Activated CD8-positive, alpha-beta memory T cell treated with anti-CD3 and anti-CD28 coated beads, Interleukin-2, amount 50 U/mL, for 48 hours (primary cell): ENCODE measurements at regions not wholly inside any gene's neighbourhood (a gene's known extent, or its start where the extent isn't known, plus 50 kb on each side); places are given as distances from the start of the nearest gene placed in this dataset.
"Not testable (repeated sequence)": the region's sequence is repeated elsewhere in the genome, so short reads cannot be mapped to it uniquely, and the experiment has no call there.

Experiments
- DNase-seq: peaks from one replicate; pipeline ENCODE4 v3.0.0-alpha.2; 2020

DNA sequence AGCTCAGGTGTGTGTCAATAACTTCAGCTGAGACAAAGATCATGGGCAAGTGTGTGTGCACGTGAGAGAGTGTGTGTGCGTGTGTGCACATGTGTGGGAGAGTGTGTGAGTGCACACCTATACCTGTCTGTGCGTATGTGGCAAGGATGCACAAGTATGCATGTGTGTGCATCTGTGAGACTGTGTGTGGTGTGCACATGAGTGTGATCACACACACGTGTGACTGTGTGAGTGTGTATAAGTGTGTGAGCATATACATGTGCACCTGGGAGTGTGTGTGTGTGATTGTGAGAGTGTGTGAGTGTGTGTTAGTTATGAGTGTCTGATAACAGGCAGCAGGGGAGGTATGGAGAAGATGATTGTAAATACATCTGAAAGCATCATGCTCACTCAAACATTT, 657.3 kb upstream of the PFKP start:
- no peak for DNase-seq

DNA sequence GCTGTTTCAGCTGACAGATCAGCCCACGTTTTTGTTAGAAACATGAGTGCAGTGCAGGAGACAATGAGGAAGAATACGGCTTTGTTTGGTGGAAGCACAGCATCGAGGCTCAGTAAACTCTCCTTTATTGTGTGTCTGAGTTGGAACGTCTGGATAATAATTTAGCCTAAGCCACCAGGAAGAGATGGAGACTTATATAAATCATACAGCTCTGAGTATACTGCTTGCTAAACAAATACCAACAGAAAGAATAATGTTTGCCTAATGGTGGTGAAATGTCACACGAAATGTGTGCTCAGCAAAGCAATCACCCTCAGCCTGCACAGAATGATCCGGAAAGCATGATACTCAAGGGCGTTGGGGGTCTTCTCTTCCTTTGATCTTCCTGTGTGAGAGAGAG, 664.1 kb upstream of the ADARB2 start:
- no peak for DNase-seq

DNA sequence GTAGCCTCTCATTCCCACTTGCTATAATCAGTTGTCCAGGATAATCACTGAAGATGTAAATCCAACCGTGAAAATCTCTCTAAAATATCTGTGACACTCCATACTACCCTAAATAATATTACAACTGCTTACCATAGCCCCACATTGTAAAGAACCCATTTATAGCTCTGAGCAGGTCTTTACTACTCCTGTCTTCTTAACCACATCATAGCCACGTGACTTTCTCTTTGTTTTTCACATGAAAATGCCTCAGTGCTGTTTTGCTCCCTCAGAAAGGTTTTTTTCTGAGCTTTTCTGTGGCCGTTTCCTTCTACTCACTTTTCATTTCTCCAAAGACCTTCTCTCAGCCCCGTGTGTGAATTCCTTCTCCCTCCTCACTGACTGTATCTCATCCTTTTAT, 662.2 kb upstream of the ADARB2 start:
- DNase-seq = no peak

DNA sequence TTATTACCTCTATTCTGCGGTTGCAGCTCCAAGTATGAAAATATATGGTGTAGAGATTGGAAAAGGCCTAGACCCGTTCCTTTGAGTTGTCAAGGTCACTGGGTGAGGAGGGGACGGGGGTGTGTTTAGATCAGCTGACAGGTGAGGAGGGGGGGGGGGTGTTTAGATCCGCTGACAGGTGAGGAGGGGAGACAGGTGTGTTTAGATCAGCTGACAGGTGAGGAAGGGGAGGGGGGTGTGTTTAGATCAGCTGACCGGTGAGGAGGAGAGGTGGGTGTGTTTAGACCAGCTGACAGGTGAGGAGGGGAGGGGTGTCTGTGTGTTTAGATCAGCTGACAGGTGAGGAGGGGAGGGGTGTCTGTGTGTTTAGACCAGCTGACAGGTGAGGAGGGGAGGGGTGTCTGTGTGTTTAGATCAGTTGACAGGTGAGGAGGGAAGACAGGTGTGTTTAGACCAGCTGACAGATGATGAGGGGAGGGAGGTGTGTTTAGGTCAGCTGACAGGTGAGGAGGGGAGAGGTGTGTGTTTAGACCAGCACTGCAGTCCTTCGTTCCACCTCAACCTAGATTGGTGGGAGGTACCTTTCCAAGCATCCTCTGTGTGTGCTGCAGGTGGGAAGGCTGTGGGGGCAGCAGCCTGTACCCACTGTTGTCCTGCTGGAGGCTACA, 655.0 kb upstream of the ADARB2 start:
- no peak for DNase-seq

DNA sequence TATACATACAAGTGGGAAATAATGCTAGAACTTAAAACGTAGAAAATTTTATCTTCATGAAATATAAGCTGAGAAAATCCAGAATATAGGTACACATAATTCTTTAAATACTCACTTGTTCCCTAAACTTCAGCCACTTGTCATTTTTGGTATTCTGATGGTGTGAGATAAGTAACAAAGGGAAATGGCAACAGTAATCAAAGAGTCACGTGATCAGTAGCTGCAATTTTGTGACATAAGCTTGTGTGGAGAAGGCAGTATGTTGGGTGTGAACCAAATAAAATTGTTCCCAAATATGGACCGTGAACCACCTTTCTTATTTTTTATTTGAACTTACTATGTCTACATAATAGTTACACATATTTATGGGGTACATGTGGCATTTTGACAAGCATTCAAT, 650.3 kb upstream of the ADARB2 start:
- DNase-seq = no peak

DNA sequence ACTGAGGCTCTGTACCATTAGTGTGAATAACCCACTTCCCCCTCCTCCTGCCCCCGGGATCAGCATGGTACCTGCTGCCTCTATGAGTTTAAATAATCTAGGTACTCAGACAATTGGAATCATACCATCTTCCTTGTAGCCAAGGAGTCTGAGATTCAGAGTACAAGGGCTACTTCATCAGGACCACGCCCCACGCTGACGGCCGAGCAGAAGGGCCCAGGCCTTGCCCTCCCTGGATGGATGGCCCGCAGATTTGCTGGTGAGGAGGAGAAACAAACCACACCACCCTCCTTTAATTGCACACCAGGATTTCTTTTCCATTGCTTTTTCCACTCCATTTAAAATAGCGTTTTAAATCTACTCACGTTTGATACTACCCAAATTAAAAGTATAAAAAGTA, 649.9 kb upstream of the ADARB2 start:
- no peak for DNase-seq

DNA sequence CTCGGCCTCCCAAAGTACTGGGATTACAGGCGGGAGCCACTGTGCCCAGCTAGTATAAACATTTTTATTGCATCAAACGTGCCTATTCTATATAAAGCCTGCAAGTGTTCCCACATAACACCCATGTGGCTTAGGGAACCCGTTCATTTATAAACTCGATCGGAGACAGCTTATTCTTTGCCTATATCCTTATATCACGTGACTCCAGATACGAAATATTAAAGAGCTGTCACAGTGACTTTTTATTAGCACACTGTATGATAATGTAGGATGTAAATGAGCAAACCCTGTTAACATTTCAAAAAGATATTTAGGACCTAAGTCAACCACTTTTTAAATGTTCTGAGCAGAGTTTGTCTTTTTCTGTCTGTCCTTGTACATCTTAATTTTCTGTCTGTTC, 642.9 kb upstream of the ADARB2 start:
- DNase-seq = no peak

DNA sequence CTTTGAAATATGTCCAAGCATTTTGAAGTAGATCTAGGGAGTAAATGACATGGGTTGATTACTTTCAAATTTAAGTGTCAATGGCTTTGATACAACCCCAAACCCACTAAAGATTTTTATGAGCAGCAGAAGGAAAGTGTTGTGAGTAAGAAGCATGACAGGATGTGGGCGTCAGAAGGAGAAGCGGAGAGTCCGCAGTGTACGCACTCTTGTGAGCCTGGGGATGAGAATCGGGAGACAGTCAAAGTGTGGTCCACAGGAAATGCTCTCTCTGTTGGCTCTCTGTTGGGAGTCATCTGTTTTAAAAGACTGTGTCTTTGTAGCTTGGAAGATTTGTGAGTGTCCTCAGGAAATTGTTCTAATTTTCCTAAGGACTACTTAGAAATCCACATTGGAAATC, 629.8 kb upstream of the ADARB2 start:
- DNase-seq = no peak

DNA sequence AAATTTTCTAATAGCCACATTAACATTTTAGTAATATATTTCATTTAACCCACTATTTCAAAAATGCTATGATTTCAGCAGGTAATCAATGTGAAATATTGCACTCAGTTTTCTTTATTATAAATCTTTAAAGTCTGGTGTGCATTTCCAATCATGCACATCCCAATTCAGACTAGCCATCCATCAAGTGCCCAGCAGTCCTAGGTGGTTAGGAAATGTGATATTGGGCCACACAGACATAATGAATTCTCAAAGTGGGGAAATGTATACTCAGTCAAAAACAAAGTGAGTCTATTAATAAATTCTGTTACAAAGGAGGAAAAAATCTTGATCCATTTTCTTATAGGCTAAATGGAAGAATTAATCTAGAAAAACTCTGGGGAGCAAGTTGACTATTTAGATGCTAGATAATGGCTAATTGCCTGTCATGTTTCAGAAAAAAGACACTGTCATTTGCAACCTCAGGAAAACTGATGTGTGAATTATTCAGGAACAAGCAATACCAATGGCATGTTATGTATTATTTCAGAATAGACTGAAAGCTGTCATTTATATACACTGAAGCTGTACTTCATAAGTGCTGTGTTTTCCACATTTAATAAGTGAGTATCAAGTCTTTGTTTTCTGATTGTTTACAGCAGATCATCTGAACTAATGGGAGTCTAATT, 629.1 kb upstream of the ADARB2 start:
- no peak for DNase-seq

DNA sequence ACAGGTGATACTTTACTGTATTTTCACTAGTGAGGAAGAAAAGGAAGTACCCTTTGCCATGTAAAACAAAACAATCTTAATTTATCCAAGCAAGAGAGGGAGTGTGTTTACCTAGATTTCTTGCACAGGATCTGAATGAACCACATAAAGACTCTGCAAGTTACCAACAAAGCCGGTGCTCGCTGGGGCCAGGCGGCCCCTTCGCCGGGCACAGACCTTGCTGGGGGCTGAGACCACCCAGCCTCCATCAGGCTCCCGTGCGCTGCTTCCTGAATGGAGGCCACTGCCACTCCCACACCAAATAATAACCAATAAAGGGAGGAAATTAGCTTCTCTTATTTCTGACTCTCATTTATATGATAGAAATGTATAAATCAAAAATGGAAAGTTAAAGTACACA, 625.0 kb upstream of the ADARB2 start:
- DNase-seq = no peak

DNA sequence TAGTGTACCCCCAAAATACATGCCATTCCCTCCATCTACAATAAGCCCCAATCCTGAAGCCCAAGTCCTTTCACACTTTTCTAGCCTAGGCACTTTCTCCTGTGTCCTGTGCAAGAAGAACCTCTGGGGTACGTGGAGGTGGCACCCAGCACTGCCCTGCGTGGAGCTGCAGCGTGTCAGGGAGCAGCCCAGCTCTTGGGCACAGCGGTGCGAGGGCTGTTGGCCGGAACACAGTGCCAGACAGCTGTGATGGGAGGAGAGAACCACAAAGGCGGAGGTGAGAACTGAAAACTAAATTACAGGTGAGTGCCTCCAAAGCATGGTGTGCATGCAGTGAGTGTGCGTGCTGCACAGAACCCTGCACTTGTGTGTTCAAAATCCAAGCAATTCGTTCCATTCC, 621.3 kb upstream of the ADARB2 start:
- DNase-seq = no peak

DNA sequence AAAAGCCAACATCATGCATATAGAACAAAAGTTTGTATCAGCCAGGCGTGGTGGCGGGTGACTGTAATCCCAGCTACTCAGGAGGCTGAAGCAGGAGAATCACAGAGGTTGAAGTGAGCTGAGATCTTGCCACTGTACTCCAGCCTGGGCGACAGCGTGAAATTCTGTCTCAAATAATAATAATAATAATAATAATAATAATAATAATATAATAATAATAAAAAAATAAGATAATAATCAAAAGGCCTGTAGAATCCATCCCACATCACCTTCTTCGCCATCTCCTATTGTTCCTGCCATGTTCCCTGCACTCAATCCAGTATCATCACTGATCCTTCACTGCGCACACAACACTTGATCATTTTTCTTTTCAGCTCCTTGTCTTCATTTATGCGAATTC, 619.3 kb upstream of the ADARB2 start:
- DNase-seq = no peak

DNA sequence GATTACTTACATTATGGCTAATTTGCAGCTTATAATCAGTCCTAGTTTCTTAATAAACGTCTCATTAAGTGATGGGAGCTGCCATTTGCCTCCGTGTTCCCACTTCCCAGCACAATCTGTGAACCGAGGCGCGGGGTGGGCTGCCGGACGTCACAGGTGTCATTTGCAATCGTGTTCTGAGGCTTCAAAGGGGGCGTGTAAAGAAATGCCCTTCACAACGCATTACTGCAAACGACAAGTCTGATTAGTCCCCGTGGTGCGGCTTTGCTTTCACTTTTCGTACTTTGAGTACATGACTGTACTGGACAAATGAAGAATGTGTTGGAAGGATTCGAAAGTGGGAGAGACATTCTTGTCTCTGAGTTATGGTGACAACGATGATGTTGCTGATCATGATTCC, 614.2 kb upstream of the ADARB2 start:
- no peak for DNase-seq

DNA sequence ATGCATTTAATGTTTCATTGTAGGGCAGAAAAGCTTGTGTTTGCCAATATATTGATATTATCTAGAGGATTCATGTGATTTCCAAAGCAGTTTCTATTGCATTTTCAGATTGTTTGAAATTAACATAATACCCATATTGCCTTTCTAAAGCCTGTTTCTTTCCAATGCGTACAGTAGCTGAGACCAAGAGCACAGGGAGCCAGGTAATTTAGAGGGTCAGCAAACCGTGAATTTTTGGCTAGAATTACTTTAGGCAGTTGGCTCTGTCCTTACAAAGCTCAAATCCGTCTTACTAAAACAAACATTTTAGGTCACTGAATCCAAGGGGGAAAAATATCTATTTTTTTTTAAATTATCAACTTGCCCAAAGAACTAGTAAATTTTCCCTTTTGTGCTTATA, 604.9 kb upstream of the ADARB2 start:
- no peak for DNase-seq

DNA sequence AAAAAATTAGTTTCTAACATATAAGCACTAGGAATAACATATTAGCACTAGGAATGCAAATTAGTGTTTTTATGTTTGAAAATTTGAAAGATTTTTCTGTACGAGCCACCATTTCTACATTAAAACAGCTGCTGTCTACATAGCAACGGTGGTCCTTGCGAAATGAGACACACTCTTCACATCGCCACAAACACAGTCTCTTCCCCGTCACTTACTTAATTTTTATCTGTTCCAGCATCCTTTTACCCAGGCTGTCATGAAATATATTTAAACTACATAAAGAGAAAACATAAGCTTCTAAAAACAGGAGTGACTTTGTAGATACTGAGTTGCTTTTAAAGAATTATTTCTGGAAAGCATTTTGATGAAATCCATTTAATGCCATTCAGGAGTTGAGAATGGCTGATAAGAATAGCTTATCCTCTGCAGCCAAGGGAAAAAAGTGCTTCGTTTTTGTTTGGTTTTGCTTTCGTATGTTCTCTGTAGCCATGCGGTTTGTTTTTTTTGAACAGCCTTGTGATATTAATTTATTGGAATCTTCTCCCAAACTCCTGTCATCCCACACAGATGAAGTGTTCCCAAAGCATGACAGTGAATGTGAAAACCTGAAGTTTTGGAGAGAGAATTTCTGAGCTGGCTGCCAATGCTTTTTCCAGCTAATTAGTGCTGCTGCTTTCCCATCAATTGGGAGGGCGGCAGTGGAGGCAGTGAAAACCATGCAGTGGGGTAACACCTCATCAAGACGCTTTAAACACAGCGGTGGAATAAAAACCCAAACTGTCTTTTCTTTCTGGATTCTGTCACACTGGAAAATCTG, 603.7 kb upstream of the ADARB2 start:
- DNase-seq = no peak

DNA sequence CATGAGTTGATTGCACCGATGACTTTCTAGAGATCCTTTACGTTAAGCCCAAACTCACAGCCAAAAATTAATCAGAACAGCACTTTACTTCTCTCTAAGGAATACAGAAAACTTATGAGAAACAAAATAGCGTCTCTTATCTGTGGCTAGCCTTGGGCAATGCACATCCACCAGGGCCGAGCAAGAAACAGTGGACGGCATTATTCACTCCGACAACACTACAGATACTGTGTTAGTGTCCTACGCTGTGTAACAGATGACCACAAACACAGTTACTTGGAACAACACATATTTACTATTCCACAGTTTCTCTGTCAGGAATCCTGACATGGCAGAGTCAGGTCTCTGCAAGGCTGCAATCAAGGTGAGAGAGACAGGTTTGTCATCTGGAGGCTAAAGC, 598.3 kb upstream of the ADARB2 start:
- no peak for DNase-seq

DNA sequence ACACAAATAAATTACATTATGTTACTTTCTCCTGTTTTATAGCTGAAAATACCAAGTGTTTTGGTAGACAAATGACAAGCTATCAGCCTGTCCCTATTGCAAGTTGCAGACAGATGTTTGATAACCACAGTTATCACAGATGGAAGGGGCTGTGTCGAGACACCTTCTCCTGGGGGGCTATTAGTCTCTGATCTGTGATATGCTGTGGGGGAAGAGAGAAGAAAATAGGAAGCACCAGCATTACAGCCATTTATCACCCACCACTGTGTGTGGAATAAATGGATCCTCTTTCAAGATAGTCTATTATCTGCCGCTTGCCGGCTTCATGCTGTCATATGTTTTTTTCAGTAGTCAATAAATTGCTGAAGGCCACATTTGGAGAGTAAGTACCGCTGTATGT, 597.2 kb upstream of the ADARB2 start:
- DNase-seq = no peak

DNA sequence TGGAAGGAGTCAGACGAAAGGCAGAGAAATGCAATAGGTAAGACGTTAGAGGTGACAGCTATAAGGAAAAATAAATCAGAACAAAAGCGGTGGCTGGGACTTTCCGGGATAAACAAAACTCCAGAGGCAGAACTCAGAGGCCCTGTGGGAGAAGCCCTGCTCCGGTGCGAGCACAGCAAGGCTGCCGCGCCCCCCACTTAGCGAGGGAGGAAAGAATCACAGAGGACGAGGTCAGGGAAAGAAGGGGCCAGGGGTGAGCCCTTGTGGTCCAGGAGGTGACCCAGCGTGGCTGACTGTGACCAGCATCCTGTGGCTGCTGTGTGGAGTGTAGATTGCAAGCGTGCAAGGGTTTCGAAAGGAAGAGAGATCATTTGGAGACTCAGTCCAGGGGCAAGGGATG, 591.8 kb upstream of the ADARB2 start:
- no peak for DNase-seq

DNA sequence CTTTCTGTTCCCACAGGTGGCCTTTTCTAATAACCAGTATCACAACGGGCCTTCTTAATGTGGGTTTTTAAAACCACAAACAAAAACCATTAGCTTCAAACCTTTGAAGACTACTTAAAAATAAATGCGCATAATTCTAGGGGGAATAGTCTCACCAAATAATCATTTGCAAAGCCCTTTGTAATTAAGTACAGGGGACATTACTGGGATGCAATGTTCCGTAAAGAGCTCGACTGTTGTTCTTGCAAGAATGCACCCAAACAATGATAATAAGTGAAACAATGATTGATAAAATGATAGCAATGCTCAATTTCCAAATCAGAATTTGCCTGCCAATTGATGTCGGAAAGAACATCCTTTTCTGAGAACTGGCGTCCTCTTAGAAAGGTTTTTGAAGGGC, 589.1 kb upstream of the ADARB2 start:
- no peak for DNase-seq

DNA sequence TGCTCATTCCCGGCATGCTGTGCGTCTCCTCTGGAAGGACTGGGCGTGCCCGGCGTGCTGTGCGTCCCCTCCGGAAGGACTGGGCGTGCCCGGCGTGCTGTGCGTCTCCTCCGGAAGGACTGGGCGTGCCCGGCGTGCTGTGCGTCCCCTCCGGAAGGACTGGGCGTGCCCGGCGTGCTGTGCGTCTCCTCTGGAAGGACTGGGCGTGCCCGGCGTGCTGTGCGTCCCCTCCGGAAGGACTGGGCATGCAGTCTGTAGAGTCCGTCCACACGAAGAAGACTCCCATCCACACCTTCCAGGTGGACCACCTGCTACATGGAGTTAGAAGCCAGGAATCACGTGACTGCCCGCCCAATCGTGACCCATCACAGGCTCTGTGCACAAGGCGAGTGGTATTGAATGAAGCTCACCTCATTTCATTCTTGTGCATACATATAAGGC, 577.7 kb upstream of the ADARB2 start:
- not testable (repeated sequence) for DNase-seq

DNA sequence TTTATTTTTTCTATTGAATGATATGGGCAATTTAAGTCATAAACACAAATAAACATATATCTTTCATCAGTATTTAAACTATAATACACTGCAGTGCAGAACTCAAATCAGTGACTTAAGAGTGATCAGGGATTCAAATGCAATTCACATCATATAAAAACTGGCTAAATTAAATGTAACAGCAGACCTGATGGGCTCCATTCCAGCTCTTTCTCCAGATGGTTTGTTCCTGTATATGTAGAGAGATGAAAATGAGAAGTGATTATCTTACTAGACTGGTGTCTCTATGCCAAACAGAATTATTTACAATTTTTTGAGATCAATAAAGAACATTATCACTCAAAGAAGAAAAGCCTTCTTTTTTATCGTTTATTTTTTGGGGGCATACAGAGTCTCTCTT, 568.8 kb upstream of the ADARB2 start:
- no peak for DNase-seq

DNA sequence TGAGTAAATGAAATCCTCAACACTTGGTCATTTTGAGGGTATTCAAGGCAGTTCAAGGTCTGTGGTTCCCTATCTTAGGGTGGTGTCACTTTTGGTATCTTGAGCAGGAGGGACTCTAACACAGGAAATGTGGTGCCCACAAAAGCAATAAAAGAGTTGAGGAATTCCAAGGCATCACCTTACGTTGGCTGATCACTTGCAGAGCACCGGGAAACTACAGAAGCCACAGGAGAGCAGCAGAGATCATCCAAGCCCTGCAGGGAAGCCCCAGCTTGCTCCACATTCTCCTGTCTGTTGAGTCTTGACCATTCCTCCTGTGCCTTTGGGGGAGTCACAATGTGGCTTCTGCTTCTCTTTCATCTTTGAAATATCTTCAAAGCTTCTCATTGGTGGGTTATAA, 565.8 kb upstream of the ADARB2 start:
- no peak for DNase-seq

DNA sequence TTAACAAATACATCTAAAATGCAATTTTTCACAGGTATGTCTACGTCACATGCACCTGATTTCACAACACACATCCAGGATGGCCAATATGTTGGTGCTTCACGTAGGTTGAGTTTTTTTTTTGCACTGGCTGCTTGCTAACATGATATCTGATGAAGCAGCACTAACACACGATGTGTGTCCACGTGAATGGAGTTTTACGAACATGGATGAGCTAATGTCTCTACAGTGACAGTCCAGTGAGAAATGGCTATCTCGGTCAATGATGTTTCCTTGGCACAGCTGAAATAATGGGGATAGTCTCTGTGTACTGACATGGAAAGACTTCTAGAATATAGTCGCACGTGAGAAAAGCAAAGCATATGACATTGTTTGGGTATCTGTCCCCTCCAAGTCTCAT, 563.9 kb upstream of the ADARB2 start:
- DNase-seq = no peak

DNA sequence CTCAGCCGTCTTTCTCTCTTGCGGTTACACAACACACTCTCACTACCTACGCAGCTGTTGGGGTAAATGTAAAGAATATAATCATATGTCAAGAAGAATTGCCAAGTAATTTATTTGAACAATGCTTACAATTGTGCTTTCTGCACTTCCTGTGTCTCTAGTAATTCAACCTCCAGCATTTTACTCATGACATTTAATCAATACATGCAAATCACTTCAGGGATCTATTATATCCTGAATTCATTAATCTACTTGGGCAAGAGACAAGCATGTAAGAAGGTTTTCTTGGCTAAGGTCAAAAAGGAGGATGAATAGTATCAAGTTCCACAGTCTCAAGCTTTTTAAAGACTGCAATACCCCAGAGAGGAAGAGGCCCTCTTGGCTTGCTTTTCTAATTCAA, 562.9 kb upstream of the ADARB2 start:
- no peak for DNase-seq
